Bronchial epithelial cell (primary cell): ENCODE measurements at regions not wholly inside any gene's neighbourhood (a gene's known extent, or its start where the extent isn't known, plus 50 kb on each side); places are given as distances from the start of the nearest gene placed in this dataset.

Experiments
- DNase-seq: peaks from one replicate; pipeline ENCODE4 v3.0.0-alpha.2; 2010; ENCODE audit warnings: low read depth
- FAIRE-seq: peaks from 2 replicates; lab custom pipeline; 2011; peaks lifted over from hg19 to GRCh38; lab: Jason Lieb, UNC
- H3K27me3 ChIP-seq: 2 replicates; pipeline ENCODE4 v1.5.1; 2011; ENCODE audit warnings: low read length; ENCODE audit not compliant: control insufficient read depth, insufficient read depth
- H3K36me3 ChIP-seq: 2 replicates; pipeline ENCODE4 v1.5.1; 2011; ENCODE audit warnings: low read length; ENCODE audit not compliant: control insufficient read depth, insufficient read depth
- H3K4me3 ChIP-seq: 2 replicates; pipeline ENCODE4 v1.5.1; 2011; ENCODE audit warnings: mild to moderate bottlenecking, low read depth, low read length, control low read depth
- CTCF ChIP-seq: IDR thresholded peaks from 2 replicates; pipeline ENCODE4 v1.5.1; 2011; ENCODE audit warnings: mild to moderate bottlenecking, moderate library complexity, low read length, control low read depth, inconsistent platforms; ENCODE audit not compliant: insufficient read depth, severe bottlenecking

- no peak for TF ChIP-seq CTCF
- H3K27me3 ChIP-seq, result no peaks in the 10 kb centered on the region
- no peaks in the 10 kb centered on the region for H3K36me3 ChIP-seq
- DNase-seq, result no peak
- no peak overlapping the region for H3K4me3 ChIP-seq
- FAIRE-seq, result no peak
These were observed 100.8 kb upstream of the MYCN start for GRCh38 chr2:15839426-15840124.

- Histone ChIP-seq H3K27me3 (no peaks in the 10 kb centered on the region), H3K36me3 (no peaks in the 10 kb centered on the region), H3K4me3 (no peak overlapping the region)
- DNase-seq, result peak; percentile 77
- no peak for TF ChIP-seq CTCF
- FAIRE-seq, result peak; percentile 96
These were observed 100.2 kb upstream of the MYCN start for GRCh38 chr2:15840148-15840547.

GRCh38 chr2:15840969-15841368 is 99.4 kb upstream of the MYCN start:
- H3K36me3 ChIP-seq, result no peaks in the 10 kb centered on the region
- no peak overlapping the region for H3K4me3 ChIP-seq
- DNase-seq, result no peak
- no peak for TF ChIP-seq CTCF
- H3K27me3 ChIP-seq, result no peaks in the 10 kb centered on the region
- no peak for FAIRE-seq

- no peaks in the 10 kb centered on the region for H3K27me3 ChIP-seq
- H3K36me3 ChIP-seq, result no peaks in the 10 kb centered on the region
- no peak for TF ChIP-seq CTCF
- DNase-seq, result peak; percentile 66
- H3K4me3 ChIP-seq, result no peak overlapping the region
- no peak for FAIRE-seq
These were observed 98.4 kb upstream of the MYCN start for GRCh38 chr2:15841776-15842560.

- FAIRE-seq, result no peak
- Histone ChIP-seq H3K4me3 (no peak overlapping the region), H3K36me3 (no peaks in the 10 kb centered on the region), H3K27me3 (no peaks in the 10 kb centered on the region)
- DNase-seq, result no peak
- no peak for TF ChIP-seq CTCF
These were observed 97.3 kb upstream of the MYCN start for GRCh38 chr2:15842758-15843666.
